Esophagus muscularis mucosa (tissue), 4 donors: ENCODE measurements at regions not wholly inside any gene's neighbourhood (a gene's known extent, or its start where the extent isn't known, plus 50 kb on each side); places are given as distances from the start of the nearest gene placed in this dataset.

ENCODE experiments used
- DNase-seq: peaks from one replicate; pipeline ENCODE4 v3.0.0-alpha.2; 2017; ENCODE audit errors: extremely low spot score
- H3K27ac ChIP-seq, 4 donors: fragments of 200-600 bp; sonication (generic); replicated peaks in 1 of 4; 1 replicate in 3 of 4; 2 replicates in 1 of 4; pipeline ENCODE4 v1.5.1; 2016 to 2019; ENCODE audit warnings: mild to moderate bottlenecking in 1 of 4
- H3K27me3 ChIP-seq, 4 donors: fragments of 200-600 bp; sonication (generic); one replicate each; pipeline versions ENCODE4 v1.5.1 to v1.6.0; 2016 to 2019
- H3K36me3 ChIP-seq, 4 donors: fragments of 200-600 bp; sonication (generic); one replicate each; pipeline ENCODE4 v1.5.1; 2016 to 2019
- H3K4me1 ChIP-seq, 4 donors: fragments of 200-600 bp; sonication (generic); one replicate each; pipeline ENCODE4 v1.5.1; 2016 to 2019
- H3K4me3 ChIP-seq, 4 donors: fragments of 200-600 bp; sonication (generic); 1 replicate in 2 of 4; 2 replicates in 2 of 4; pipeline ENCODE4 v1.5.1; 2016 to 2019; ENCODE audit warnings: mild to moderate bottlenecking in 4 of 4, moderate library complexity in 1 of 4
- H3K9me3 ChIP-seq, 4 donors: fragments of 200-600 bp; sonication (generic); 1 replicate in 3 of 4; 2 replicates in 1 of 4; pipeline ENCODE4 v1.5.1; 2016 to 2019
- EP300 ChIP-seq: sonication (generic); formaldehyde crosslinking; IDR thresholded peaks from one replicate; pipeline ENCODE4 v1.6.1; 2017; ENCODE audit warnings: antibody characterized with exemption
- POLR2A ChIP-seq: fragments of 450-650 bp; IDR thresholded peaks from one replicate; pipeline ENCODE4 v1.6.1; 2017; ENCODE audit warnings: antibody characterized with exemption, moderate library complexity, mild to moderate bottlenecking, low read depth
- POLR2AphosphoS5 ChIP-seq, 2 donors: sonication (generic); formaldehyde crosslinking; IDR thresholded peaks; one replicate each; pipeline ENCODE4 v1.6.1; 2017; ENCODE audit warnings: antibody characterized with exemption in 2 of 2
- WGBS: methylation state at CpG from one replicate; pipeline ENCODE4 v1.1.5; 2018; 5-methylcytosine and 5-hydroxymethylcytosine counted together
- intact Hi-C: fragments of 100-400 bp; cut with DNase I; formaldehyde crosslinking; loops from one replicate; pipeline ENCODE4 v1.15.1; 2023
- TF ChIP-seq, protein P1 (sequence below), 3 experiments: fragments of 200-600 bp in 2 of 3; fragments of 450-650 bp in 1 of 3; sonication (generic) in 2 of 3; IDR thresholded peaks; one replicate each; pipeline ENCODE4 v1.5.1; 2017 to 2019; ENCODE audit warnings: antibody characterized with exemption in 3 of 3, mild to moderate bottlenecking in 2 of 3, moderate library complexity in 1 of 3

DNA sequence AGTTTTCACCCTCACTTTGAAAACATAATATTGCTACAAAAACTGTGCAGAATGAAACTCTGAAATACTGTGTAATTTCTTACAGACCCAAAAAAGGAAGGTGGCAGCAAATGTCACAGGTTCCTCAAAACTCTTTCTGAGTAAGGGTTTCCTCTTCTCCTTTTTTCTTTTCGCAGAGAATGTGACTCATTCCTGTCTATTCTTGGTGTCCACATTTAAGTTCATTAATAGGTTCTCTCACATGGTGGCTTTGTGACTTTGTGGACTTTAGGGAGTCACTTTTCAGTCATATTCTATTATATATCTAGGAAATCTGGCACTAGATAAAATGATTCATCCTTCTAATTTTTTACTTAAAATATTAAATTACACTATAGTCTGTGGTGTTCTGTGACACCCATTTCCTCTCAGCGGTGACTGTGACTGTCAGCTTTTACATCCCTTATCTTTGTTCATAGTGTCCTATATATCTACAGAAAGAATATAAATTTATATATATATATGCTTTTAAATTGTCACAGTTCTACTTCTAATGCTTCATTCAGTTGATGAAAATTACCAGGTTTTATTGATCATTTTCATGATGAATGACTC is 126.8 kb upstream of the HCRTR2 start:
- Histone ChIP-seq H3K4me3 (no peak overlapping the region), H3K27ac (no peak overlapping the region), H3K36me3 (no peaks in the 10 kb centered on the region), H3K27me3 (no peaks in the 10 kb centered on the region), H3K4me1 (no peaks in the 10 kb centered on the region), H3K9me3 (no peaks in the 10 kb centered on the region)
- DNase-seq = no peak
- intact Hi-C loops = no loop called here
- no peak for TF ChIP-seq EP300
- 71% methylated on average over 2 of the region's 2 CpGs for WGBS

DNA sequence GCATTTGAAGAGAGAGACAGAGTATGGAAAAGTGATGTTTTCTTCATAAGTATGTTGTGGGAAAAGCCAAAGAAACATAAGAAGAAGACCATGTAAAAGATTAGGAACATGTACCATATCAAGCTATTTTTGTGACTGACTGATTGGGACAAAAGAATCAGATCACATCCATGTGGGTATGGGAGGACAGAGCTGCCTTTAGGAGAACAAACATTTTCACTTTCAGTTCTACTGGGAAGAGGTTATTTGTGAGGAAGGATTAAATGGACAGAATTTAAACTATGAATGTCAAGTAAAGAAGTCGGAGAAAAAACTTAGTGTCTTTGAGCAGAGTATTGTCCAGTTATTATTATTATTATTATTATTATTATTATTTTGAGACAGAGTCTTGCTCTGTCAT is 124.4 kb upstream of the HCRTR2 start:
- H3K4me1 ChIP-seq = no peaks in the 10 kb centered on the region
- H3K27ac ChIP-seq = no peak overlapping the region
- TF ChIP-seq POLR2A (no peak), POLR2AphosphoS5 (IDR thresholded peaks at IDR 0.05) (no peak), EP300 (no peak)
- TF ChIP-seq, protein P1, sequence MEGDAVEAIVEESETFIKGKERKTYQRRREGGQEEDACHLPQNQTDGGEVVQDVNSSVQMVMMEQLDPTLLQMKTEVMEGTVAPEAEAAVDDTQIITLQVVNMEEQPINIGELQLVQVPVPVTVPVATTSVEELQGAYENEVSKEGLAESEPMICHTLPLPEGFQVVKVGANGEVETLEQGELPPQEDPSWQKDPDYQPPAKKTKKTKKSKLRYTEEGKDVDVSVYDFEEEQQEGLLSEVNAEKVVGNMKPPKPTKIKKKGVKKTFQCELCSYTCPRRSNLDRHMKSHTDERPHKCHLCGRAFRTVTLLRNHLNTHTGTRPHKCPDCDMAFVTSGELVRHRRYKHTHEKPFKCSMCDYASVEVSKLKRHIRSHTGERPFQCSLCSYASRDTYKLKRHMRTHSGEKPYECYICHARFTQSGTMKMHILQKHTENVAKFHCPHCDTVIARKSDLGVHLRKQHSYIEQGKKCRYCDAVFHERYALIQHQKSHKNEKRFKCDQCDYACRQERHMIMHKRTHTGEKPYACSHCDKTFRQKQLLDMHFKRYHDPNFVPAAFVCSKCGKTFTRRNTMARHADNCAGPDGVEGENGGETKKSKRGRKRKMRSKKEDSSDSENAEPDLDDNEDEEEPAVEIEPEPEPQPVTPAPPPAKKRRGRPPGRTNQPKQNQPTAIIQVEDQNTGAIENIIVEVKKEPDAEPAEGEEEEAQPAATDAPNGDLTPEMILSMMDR (IDR thresholded peaks at IDR 0.05) = no peak
- WGBS = 89% methylated on average over 1 of the region's 1 CpG
- H3K4me3 ChIP-seq = no peak overlapping the region
- no peaks in the 10 kb centered on the region for H3K36me3 ChIP-seq
- no peaks in the 10 kb centered on the region for H3K27me3 ChIP-seq
- no peak for DNase-seq
- intact Hi-C loops = no loop called here
- no peaks in the 10 kb centered on the region for H3K9me3 ChIP-seq

DNA sequence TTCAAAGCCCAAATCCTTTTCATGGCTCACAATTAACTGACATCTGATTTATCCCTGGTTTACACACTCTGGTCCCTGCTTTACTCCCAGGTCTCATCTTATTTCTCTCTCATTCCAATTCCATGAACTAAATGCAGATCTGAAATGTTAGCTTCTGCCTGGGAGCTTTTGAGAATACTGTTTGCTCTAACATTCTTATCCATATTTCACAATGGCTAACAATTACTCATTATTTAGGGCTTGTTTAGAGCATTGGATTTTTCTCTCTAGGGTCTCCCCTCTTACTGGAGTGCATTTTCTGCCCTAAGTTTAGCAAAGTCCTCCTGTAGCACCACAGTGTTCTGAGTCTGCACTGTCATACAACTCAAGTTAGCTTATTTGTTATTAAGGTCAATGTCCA is 121.5 kb upstream of the HCRTR2 start:
- DNase-seq = no peak
- Histone ChIP-seq H3K36me3 (no peaks in the 10 kb centered on the region), H3K27me3 (no peaks in the 10 kb centered on the region), H3K9me3 (no peaks in the 10 kb centered on the region), H3K4me1 (no peaks in the 10 kb centered on the region), H3K4me3 (no peak overlapping the region), H3K27ac (no peak overlapping the region)
- intact Hi-C loops = no loop called here
- TF ChIP-seq, protein P1 (IDR thresholded peaks at IDR 0.05) = no peak
- TF ChIP-seq EP300 (no peak), POLR2A (no peak), POLR2AphosphoS5 (IDR thresholded peaks at IDR 0.05) (no peak)

DNA sequence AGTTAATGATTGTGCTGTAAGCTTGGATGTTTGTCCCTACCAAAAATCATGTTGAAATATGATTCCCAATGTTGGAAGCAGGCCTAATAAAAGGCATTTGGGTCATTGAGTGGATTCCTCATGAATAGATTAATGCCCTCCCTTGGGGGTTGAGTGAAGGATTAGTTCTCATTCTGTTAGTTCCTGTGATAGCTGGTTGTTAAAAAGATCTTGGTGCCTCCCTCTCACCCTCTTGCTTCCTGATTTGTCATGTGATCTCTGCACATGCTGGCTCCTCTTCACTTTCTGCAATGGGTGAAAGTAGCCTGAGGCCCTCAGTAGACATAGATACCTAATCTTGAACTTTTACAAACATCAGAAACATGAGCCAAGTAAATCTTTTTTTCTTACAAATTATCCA is 115.6 kb upstream of the HCRTR2 start:
- Histone ChIP-seq H3K27ac (no peak overlapping the region), H3K4me3 (no peak overlapping the region), H3K4me1 (no peaks in the 10 kb centered on the region), H3K36me3 (no peaks in the 10 kb centered on the region), H3K9me3 (peaks cover 0 to 9% (median 0%) of the 10 kb centered on the region in 4 donors), H3K27me3 (no peaks in the 10 kb centered on the region)
- intact Hi-C loops = no loop called here
- DNase-seq = no peak
- TF ChIP-seq POLR2AphosphoS5 (IDR thresholded peaks at IDR 0.05) = no peak
- TF ChIP-seq EP300 = no peak
- TF ChIP-seq, protein P1 (IDR thresholded peaks at IDR 0.05) = no peak
- no peak for TF ChIP-seq POLR2A

DNA sequence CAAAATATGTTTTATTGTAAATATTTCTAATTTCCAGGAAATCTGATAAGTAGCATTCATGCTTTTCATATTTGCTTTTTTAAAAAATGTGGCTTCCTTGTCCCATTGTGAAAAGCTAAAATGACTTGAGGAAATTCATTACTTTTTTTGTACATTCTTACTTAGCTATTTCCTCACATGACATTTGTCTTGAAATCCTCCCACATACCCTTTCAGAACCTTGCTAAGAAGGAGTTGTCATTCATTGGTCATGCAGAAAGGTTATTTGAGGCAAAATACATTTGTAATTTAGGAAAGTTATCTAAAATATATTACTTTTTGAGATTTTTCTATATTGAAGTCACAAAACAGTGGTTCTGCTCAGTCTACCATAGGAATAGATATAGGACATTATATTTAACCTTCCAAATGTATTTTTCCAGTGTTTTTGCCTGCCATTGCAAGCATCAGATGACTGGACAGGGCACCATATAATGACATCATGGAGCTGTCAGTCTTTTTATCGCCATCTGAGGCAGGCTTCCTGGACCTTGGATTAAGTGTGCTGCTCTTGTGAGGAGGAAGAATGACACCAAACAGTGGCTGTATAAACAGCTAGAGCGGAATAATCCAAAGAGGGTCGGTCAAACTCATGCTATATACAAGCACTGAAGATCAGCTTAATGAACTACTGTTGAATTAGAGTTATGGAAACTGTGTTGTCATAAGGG is 109.4 kb upstream of the HCRTR2 start:
- Histone ChIP-seq H3K9me3 (peaks cover 0 to 7% (median 0%) of the 10 kb centered on the region in 4 donors), H3K4me3 (no peak overlapping the region), H3K4me1 (no peaks in the 10 kb centered on the region), H3K36me3 (no peaks in the 10 kb centered on the region), H3K27me3 (no peaks in the 10 kb centered on the region), H3K27ac (no peak overlapping the region)
- WGBS = 44% methylated on average over 3 of the region's 3 CpGs
- intact Hi-C loops = loop anchor here (5.0 kb wide), 2 partner anchors 343 to 1078 kb away; no protein-coding TSS in a partner anchor
- TF ChIP-seq POLR2A (no peak), POLR2AphosphoS5 (IDR thresholded peaks at IDR 0.05) (no peak), EP300 (no peak)
- TF ChIP-seq, protein P1 (IDR thresholded peaks at IDR 0.05) = no peak
- DNase-seq = no peak
